Heart right ventricle (tissue), 16 donors: ENCODE measurements at regions not wholly inside any gene's neighbourhood (a gene's known extent, or its start where the extent isn't known, plus 50 kb on each side); places are given as distances from the start of the nearest gene placed in this dataset.
"Not testable (repeated sequence)": the region's sequence is repeated elsewhere in the genome, so short reads cannot be mapped to it uniquely, and the experiment has no call there.

ENCODE experiments used
- ATAC-seq, 8 donors: fragments of 200-7000 bp; cut with Tn5 transposase; one replicate each; pipeline ENCODE4 v1.9.1; 2020; ENCODE audit warnings: mild to moderate bottlenecking in 8 of 8, moderate library complexity in 8 of 8, moderate number of reproducible peaks in 1 of 8
- DNase-seq, 2 donors: peaks; one replicate each; pipeline ENCODE4 v3.0.0-alpha.2; 2020
- H3K27ac ChIP-seq, 10 donors: fragments of 200-600 bp; sonication (generic) in 2 of 10; one replicate each; pipeline versions ENCODE4 v1.5.0 to v1.8.0; 2020 to 2022; ENCODE audit warnings: mild to moderate bottlenecking in 3 of 10
- H3K27me3 ChIP-seq, 7 donors: fragments of 200-600 bp; one replicate each; pipeline ENCODE4 v1.8.0; 2021 to 2022; ENCODE audit warnings: mild to moderate bottlenecking in 2 of 7
- H3K36me3 ChIP-seq, 9 donors: fragments of 200-600 bp; sonication (generic) in 1 of 9; one replicate each; pipeline versions ENCODE4 v1.5.0 to v1.8.0; 2020 to 2022; ENCODE audit warnings: mild to moderate bottlenecking in 2 of 9
- H3K4me1 ChIP-seq, 9 donors: fragments of 200-600 bp; sonication (generic) in 1 of 9; one replicate each; pipeline versions ENCODE4 v1.5.0 to v1.8.0; 2020 to 2022; ENCODE audit warnings: mild to moderate bottlenecking in 4 of 9
- H3K4me3 ChIP-seq, 10 donors: fragments of 200-600 bp; sonication (generic) in 2 of 10; one replicate each; pipeline versions ENCODE4 v1.5.0 to v1.8.0; 2020 to 2022; ENCODE audit warnings: mild to moderate bottlenecking in 7 of 10, moderate library complexity in 2 of 10
- H3K9me3 ChIP-seq, 11 donors: fragments of 200-600 bp in 10 of 11; sonication (generic) in 2 of 11; one replicate each; pipeline versions ENCODE4 v1.5.0 to v1.8.0; 2013 to 2022; ENCODE audit warnings: mild to moderate bottlenecking in 2 of 11, control low read depth in 1 of 11, moderate library complexity in 1 of 11
- CTCF ChIP-seq, 9 donors: fragments of 200-600 bp; sonication (generic) in 2 of 9; IDR thresholded peaks; one replicate each; pipeline versions ENCODE4 v1.5.0 to v1.8.0; 2021 to 2022; ENCODE audit warnings: antibody characterized with exemption in 9 of 9, mild to moderate bottlenecking in 5 of 9, moderate library complexity in 1 of 9
- WGBS, 2 donors: extraction: QIAGEN DNeasy Blood & Tissue Kit; methylation state at CpG; one replicate each; pipeline ENCODE4 v1.1.7; 2013; ENCODE audit warnings: inconsistent platforms in 1 of 2; 5-methylcytosine and 5-hydroxymethylcytosine counted together
- intact Hi-C, 10 donors: fragments of 100-400 bp; cut with DNase I; formaldehyde crosslinking; loops; one replicate each; pipeline versions ENCODE4 v1.11.1 to v1.14.2; 2022
- donor health status: Arrhythmogenic right ventricular cardiomyopathy.
- donor health status: ischemic (EF 13 %, LVEDD 7.1; RV severe dilation, severe dysfunction).
- donor health status: healthy with polysubstance abuse.
- donor health status: DM: no; HTN: yes; CAD: no.
- donor health status: DM: no; HTN: no; CAD: no.
- donor health status: ischemic (EF 25% LVEDD 6.9; RV normal size, moderate dysfunction).
- donor health status: ischemic (EF 25% LVEDD 5.7; RV mildly dilated, moderate dysfunction).
- donor health status: healthy.
- donor health status: DM: yes; HTN: yes; CAD: no.
- donor health status: Ischemic cardiomyopathy.
- donor health status: ischemic (EF 35%, LVEDD 5.7; RV mildly dilated, moderate dysfunction).
- donor health status: nonischemic (EF 11% LVEDD 7.7; RV severe dilation, severe dysfunction).
- donor health status: DM: yes; HTN: yes; CAD: no.
- donor health status: PGD.
- donor health status: ischemic (EF 29% LVEDD 5.4; RV normal size, mild dysfunction).
- donor health status: nonischemic (EF 23%, LVEDD 6.1; RV moderate dilation, normal function).

- intact Hi-C loops: no loop called here
These were observed 93.3 kb upstream of the NLGN1 start for GRCh38 chr3:173304182-173304800.

GRCh38 chr3:173301647-173302046 is 95.9 kb upstream of the NLGN1 start:
- Histone ChIP-seq H3K36me3 (no peaks in the 10 kb centered on the region), H3K27ac (no peak overlapping the region), H3K27me3 (no peaks in the 10 kb centered on the region), H3K4me1 (no peaks in the 10 kb centered on the region), H3K9me3 (no peaks in the 10 kb centered on the region), H3K4me3 (no peak overlapping the region)
- no peak for TF ChIP-seq CTCF (IDR thresholded peaks at IDR 0.05)
- intact Hi-C loops: no loop called here
- ATAC-seq: no peak
- DNase-seq: no peak
- WGBS, 2 donors: 65 to 74% methylated on average over 5 of the region's 5 CpGs

More at GRCh38 chr3:173304182-173304800, 93.3 kb upstream of the NLGN1 start:
- no peak for TF ChIP-seq CTCF (IDR thresholded peaks at IDR 0.05)
- no peak overlapping the region for H3K4me3 ChIP-seq
- no peaks in the 10 kb centered on the region for H3K4me1 ChIP-seq
- H3K27me3 ChIP-seq: no peaks in the 10 kb centered on the region
- DNase-seq: no peak
- H3K36me3 ChIP-seq: no peaks in the 10 kb centered on the region
- H3K9me3 ChIP-seq: no peaks in the 10 kb centered on the region
- H3K27ac ChIP-seq: no peak overlapping the region
- no peak for ATAC-seq
- 58 to 89% methylated on average over 3 of the region's 3 CpGs for WGBS, 2 donors

GRCh38 chr3:173289072-173289471 is 108.5 kb upstream of the NLGN1 start:
- intact Hi-C loops: no loop called here
- no peak for TF ChIP-seq CTCF (IDR thresholded peaks at IDR 0.05)
- peaks cover 0 to 21% (median 0%) of the 10 kb centered on the region in 11 donors for H3K9me3 ChIP-seq
- no peak overlapping the region for H3K4me3 ChIP-seq
- DNase-seq: no peak
- no peaks in the 10 kb centered on the region for H3K36me3 ChIP-seq
- H3K27me3 ChIP-seq: no peaks in the 10 kb centered on the region
- 49 to 87% methylated on average over 1 of the region's 1 CpG for WGBS, 2 donors
- no peak for ATAC-seq
- H3K27ac ChIP-seq: no peak overlapping the region
- H3K4me1 ChIP-seq: no peaks in the 10 kb centered on the region

GRCh38 chr3:173287361-173287760 is 110.2 kb upstream of the NLGN1 start:
- no peak for DNase-seq
- no peak for TF ChIP-seq CTCF (IDR thresholded peaks at IDR 0.05)
- intact Hi-C loops: no loop called here
- no peak for ATAC-seq
- Histone ChIP-seq H3K36me3 (no peaks in the 10 kb centered on the region), H3K4me1 (no peaks in the 10 kb centered on the region), H3K27me3 (no peaks in the 10 kb centered on the region), H3K4me3 (no peak overlapping the region), H3K9me3 (peaks cover 0 to 20% (median 0%) of the 10 kb centered on the region in 11 donors), H3K27ac (no peak overlapping the region)
- 81 to 83% methylated on average over 3 of the region's 3 CpGs for WGBS, 2 donors

GRCh38 chr3:173286507-173286906 is 111.0 kb upstream of the NLGN1 start:
- peaks cover 0 to 20% (median 0%) of the 10 kb centered on the region in 11 donors for H3K9me3 ChIP-seq
- intact Hi-C loops, H3K36me3 ChIP-seq, H3K4me3 ChIP-seq, H3K27ac ChIP-seq, H3K27me3 ChIP-seq, DNase-seq, ATAC-seq, H3K4me1 ChIP-seq: not testable (repeated sequence)
- 95 to 98% methylated on average over 12 of the region's 12 CpGs for WGBS, 2 donors
